Suprapubic skin (tissue), 4 donors: ENCODE measurements at regions not wholly inside any gene's neighbourhood (a gene's known extent, or its start where the extent isn't known, plus 50 kb on each side); places are given as distances from the start of the nearest gene placed in this dataset.

Experiments used
- DNase-seq, 2 donors: peaks; one replicate each; pipeline ENCODE4 v3.0.0-alpha.2; 2019; ENCODE audit warnings: low spot score in 2 of 2
- H3K27ac ChIP-seq: fragments of 200-600 bp; sonication (generic); one replicate; pipeline ENCODE4 v1.5.1; 2019
- H3K27me3 ChIP-seq: fragments of 200-600 bp; sonication (generic); one replicate; pipeline ENCODE4 v1.5.1; 2019
- H3K36me3 ChIP-seq: fragments of 200-600 bp; sonication (generic); one replicate; pipeline ENCODE4 v1.5.1; 2019
- H3K4me1 ChIP-seq: fragments of 200-600 bp; sonication (generic); one replicate; pipeline ENCODE4 v1.5.1; 2019
- H3K4me3 ChIP-seq: fragments of 200-600 bp; sonication (generic); one replicate; pipeline ENCODE4 v1.5.1; 2019; ENCODE audit warnings: mild to moderate bottlenecking
- H3K9me3 ChIP-seq: fragments of 200-600 bp; sonication (generic); one replicate; pipeline ENCODE4 v1.5.1; 2019
- EP300 ChIP-seq: sonication (generic); formaldehyde crosslinking; IDR thresholded peaks from one replicate; pipeline ENCODE4 v1.6.1; 2017; ENCODE audit warnings: antibody characterized with exemption
- POLR2A ChIP-seq, 2 donors: fragments of 450-650 bp; IDR thresholded peaks; one replicate each; pipeline ENCODE4 v1.6.1; 2017; ENCODE audit warnings: antibody characterized with exemption in 2 of 2, mild to moderate bottlenecking in 2 of 2, moderate library complexity in 2 of 2
- POLR2AphosphoS5 ChIP-seq, 3 donors: sonication (generic); formaldehyde crosslinking; IDR thresholded peaks; one replicate each; pipeline ENCODE4 v1.6.1; 2017; ENCODE audit warnings: antibody characterized with exemption in 3 of 3
- WGBS: methylation state at CpG from one replicate; pipeline ENCODE4 v1.1.5; 2018; 5-methylcytosine and 5-hydroxymethylcytosine counted together
- TF ChIP-seq, protein P1 (sequence below), 2 donors: fragments of 200-600 bp in 1 of 2; fragments of 450-650 bp in 1 of 2; sonication (generic) in 1 of 2; IDR thresholded peaks; one replicate each; pipeline ENCODE4 v1.5.1; 2016 to 2019; ENCODE audit warnings: antibody characterized with exemption in 2 of 2, mild to moderate bottlenecking in 1 of 2, moderate library complexity in 1 of 2

DNA sequence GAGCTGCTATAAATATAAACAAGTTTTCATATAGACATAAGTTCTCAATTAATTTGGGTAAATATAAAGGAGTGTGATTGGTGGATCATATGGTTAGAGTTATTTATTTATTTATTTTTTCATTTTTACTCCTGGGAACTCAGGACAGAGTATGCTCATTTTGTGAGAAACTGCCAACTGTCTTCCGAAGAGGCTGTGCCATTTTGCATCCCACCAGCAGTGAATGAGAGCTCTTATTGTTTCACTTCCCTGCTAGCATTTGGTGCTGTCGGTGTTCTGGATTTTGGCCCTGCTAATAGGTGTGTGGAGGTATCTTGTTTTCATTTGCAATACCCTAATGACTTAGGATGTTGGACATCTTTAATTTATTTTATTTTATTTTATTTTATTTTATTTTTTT is 50.4 kb upstream of the XPO1 start:
- Histone ChIP-seq H3K4me3 (no peak overlapping the region), H3K27ac (no peak overlapping the region), H3K36me3 (no peaks in the 10 kb centered on the region), H3K27me3 (no peaks in the 10 kb centered on the region), H3K4me1 (no peaks in the 10 kb centered on the region), H3K9me3 (no peaks in the 10 kb centered on the region)
- TF ChIP-seq EP300 (no peak), POLR2A (IDR thresholded peaks at IDR 0.05) (no peak), POLR2AphosphoS5 (IDR thresholded peaks at IDR 0.05) (no peak)
- TF ChIP-seq, protein P1, sequence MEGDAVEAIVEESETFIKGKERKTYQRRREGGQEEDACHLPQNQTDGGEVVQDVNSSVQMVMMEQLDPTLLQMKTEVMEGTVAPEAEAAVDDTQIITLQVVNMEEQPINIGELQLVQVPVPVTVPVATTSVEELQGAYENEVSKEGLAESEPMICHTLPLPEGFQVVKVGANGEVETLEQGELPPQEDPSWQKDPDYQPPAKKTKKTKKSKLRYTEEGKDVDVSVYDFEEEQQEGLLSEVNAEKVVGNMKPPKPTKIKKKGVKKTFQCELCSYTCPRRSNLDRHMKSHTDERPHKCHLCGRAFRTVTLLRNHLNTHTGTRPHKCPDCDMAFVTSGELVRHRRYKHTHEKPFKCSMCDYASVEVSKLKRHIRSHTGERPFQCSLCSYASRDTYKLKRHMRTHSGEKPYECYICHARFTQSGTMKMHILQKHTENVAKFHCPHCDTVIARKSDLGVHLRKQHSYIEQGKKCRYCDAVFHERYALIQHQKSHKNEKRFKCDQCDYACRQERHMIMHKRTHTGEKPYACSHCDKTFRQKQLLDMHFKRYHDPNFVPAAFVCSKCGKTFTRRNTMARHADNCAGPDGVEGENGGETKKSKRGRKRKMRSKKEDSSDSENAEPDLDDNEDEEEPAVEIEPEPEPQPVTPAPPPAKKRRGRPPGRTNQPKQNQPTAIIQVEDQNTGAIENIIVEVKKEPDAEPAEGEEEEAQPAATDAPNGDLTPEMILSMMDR (IDR thresholded peaks at IDR 0.05) = no peak
- DNase-seq = no peak
- WGBS = 39% methylated on average over 2 of the region's 2 CpGs
